ENCODE measurements at regions not wholly inside any gene's neighbourhood (a gene's known extent, or its start where the extent isn't known, plus 50 kb on each side); places are given as distances from the start of the nearest gene placed in this dataset.

DNA sequence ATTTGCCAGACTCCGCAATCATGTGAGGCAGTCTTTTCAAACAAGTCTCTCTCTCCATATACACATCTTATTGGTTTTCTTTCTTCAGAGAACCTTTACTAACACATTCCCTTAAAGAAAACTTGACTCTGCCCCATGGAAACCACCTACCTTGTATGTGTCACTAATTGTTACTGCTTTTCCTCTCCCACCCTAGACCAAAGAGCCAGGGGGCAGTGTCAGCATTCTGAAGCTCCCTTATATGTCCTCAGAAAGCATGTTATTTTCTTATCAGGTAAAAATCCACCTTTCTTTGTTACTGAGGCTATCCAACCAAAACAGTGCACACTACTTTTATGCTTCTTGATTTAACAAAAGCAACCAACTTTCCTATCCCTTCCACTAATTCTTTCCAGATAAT, 98.9 kb upstream of the SLC5A9 start:
- TF ChIP-seq, protein P1, sequence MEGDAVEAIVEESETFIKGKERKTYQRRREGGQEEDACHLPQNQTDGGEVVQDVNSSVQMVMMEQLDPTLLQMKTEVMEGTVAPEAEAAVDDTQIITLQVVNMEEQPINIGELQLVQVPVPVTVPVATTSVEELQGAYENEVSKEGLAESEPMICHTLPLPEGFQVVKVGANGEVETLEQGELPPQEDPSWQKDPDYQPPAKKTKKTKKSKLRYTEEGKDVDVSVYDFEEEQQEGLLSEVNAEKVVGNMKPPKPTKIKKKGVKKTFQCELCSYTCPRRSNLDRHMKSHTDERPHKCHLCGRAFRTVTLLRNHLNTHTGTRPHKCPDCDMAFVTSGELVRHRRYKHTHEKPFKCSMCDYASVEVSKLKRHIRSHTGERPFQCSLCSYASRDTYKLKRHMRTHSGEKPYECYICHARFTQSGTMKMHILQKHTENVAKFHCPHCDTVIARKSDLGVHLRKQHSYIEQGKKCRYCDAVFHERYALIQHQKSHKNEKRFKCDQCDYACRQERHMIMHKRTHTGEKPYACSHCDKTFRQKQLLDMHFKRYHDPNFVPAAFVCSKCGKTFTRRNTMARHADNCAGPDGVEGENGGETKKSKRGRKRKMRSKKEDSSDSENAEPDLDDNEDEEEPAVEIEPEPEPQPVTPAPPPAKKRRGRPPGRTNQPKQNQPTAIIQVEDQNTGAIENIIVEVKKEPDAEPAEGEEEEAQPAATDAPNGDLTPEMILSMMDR (IDR thresholded peaks at IDR 0.05) = no peak
- H3K9ac ChIP-seq = no peak overlapping the region
- no peak overlapping the region for H3K4me2 ChIP-seq (ENCODE audit: low read length)
- H3K27me3 ChIP-seq (ENCODE audit: control insufficient read depth, insufficient read depth, low read length) = no peaks in the 10 kb centered on the region
- no peaks in the 10 kb centered on the region for H3K79me2 ChIP-seq
- H3K9me3 ChIP-seq (ENCODE audit: control insufficient read depth, low read length) = no peaks in the 10 kb centered on the region
- H3K4me3 ChIP-seq (ENCODE audit: low read depth, low read length) = no peak overlapping the region
- no peaks in the 10 kb centered on the region for H3K36me3 ChIP-seq (ENCODE audit: control insufficient read depth, insufficient read depth, low read length)
- H3K4me1 ChIP-seq = no peaks in the 10 kb centered on the region
- H3K27ac ChIP-seq = no peak overlapping the region
- no peak overlapping the region for H2AFZ ChIP-seq

DNA sequence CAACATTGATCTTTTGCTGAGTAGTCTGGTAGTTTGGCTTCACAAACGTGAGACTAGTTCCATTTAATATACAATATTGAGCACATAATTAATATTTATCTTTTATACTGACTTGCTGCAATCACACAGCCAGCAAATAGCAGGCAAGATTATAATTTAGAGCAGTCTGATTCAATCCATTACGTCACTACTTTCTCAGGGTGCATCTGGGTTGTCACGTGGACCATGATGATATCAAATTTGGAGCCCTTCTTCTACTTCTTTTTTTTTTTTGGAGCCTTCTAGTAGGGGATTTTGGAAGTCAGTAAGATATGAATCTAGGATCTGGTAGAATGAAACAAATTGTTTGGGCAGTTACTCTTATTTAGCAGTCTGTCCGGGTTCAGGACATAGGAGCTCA, 100.6 kb upstream of the SLC5A9 start:
- H3K36me3 ChIP-seq (ENCODE audit: control insufficient read depth, insufficient read depth, low read length) = no peaks in the 10 kb centered on the region
- H3K9ac ChIP-seq = no peak overlapping the region
- TF ChIP-seq, protein P1 (IDR thresholded peaks at IDR 0.05) = no peak

DNA sequence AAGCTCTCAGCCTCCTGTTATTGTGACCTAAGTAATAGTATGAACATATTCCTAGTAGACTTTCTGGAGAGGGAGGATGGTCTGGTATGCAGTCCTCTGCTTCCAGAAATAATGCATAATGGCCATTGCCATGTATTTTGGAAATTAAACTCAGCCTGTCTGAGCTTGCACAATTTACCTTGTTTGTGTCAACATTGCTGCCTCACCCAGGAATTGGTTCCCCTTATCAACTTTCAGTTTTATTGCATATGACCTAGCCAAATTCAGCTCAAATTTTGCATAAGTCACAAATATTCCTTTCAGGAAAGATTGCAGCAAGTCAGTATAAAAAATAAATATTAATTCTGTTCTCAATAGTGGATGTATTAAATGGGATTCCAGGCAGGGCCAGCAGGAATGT, 101.9 kb upstream of the SLC5A9 start:
- Histone ChIP-seq H3K27me3 (ENCODE audit: control insufficient read depth, insufficient read depth, low read length) (no peaks in the 10 kb centered on the region), H3K36me3 (ENCODE audit: control insufficient read depth, insufficient read depth, low read length) (no peaks in the 10 kb centered on the region), H3K4me2 (ENCODE audit: low read length) (no peak overlapping the region), H3K9me3 (ENCODE audit: control insufficient read depth, low read length) (no peaks in the 10 kb centered on the region), H3K79me2 (no peaks in the 10 kb centered on the region), H3K27ac (no peak overlapping the region), H3K4me3 (ENCODE audit: low read depth, low read length) (no peak overlapping the region), H3K9ac (no peak overlapping the region), H2AFZ (no peak overlapping the region), H3K4me1 (no peaks in the 10 kb centered on the region)
- TF ChIP-seq, protein P1 (IDR thresholded peaks at IDR 0.05) = no peak

More for the DNA sequence above, 100.6 kb upstream of the SLC5A9 start:
- Histone ChIP-seq H3K4me1 (no peaks in the 10 kb centered on the region), H3K27me3 (ENCODE audit: control insufficient read depth, insufficient read depth, low read length) (no peaks in the 10 kb centered on the region), H3K9me3 (ENCODE audit: control insufficient read depth, low read length) (no peaks in the 10 kb centered on the region), H3K27ac (no peak overlapping the region), H3K4me2 (ENCODE audit: low read length) (no peak overlapping the region), H3K4me3 (ENCODE audit: low read depth, low read length) (no peak overlapping the region), H3K79me2 (no peaks in the 10 kb centered on the region), H2AFZ (no peak overlapping the region)

DNA sequence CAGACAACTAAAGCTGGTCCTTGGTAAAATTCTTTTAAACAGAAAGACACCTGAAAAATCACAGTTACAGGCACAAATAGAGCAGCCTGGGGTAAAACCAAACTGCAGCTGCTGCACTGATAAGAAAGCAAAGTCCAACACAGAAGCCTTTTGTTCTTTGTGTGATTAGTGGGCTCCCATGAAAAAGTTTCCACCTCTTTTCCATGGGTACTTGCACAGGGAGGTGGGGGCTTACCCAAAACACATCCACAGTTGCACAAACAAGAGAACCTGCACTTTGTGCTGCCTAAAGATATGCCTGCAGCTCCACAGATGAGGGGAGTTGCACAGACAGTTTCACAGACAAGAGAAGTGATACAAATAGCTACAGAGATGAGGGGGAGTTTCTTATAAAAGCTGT, 106.7 kb upstream of the SLC5A9 start:
- H3K36me3 ChIP-seq (ENCODE audit: control insufficient read depth, insufficient read depth, low read length) = no peaks in the 10 kb centered on the region
- H3K4me3 ChIP-seq (ENCODE audit: low read depth, low read length) = no peak overlapping the region
- H3K9ac ChIP-seq = no peak overlapping the region
- no peaks in the 10 kb centered on the region for H3K4me1 ChIP-seq
- H3K4me2 ChIP-seq (ENCODE audit: low read length) = no peak overlapping the region
- H3K9me3 ChIP-seq (ENCODE audit: control insufficient read depth, low read length) = no peaks in the 10 kb centered on the region
- no peaks in the 10 kb centered on the region for H3K27me3 ChIP-seq (ENCODE audit: control insufficient read depth, insufficient read depth, low read length)
- TF ChIP-seq, protein P1 (IDR thresholded peaks at IDR 0.05) = no peak
- no peaks in the 10 kb centered on the region for H3K79me2 ChIP-seq
- no peak overlapping the region for H3K27ac ChIP-seq
- H2AFZ ChIP-seq = no peak overlapping the region

DNA sequence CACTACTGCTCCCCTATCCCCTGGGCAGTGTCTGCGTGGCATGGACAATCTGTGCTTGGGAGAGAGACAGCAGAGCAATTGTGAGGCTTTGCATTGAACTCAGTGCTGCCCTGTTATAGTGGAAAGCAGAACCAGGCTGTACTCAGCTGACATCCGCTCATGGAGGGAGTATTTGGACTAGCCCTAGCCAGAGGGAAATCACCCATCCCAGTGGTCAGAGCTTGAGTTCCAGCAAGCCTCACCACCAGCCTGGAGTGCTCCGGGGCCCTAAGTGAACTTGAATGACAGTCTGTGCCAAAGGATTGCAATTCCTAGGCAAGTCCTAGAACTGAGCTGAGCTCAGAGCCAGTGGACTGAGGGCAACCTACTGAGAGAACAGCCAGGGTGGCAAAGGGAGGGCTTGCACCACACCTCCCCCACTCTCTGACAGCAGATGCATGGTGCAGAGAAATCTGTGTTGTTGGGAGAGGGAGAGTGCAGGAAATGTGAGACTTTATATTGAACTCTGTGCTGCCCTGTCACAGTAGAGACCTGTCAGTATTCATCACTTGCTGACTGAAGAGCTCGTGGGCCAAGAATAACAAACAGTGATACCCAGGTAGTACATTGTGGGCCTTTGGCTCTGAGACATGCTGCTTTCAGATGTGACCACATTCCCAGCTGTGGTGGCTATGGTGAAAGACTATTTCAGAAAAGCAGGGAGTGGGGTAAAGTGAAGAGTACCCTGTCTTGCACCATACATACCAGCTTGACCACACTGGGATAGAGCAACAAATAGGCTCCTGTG, 107.7 kb upstream of the SLC5A9 start:
- H2AFZ ChIP-seq = no peak overlapping the region
- TF ChIP-seq, protein P1 (IDR thresholded peaks at IDR 0.05) = no peak
- H3K4me2 ChIP-seq (ENCODE audit: low read length) = no peak overlapping the region
- no peak overlapping the region for H3K4me3 ChIP-seq (ENCODE audit: low read depth, low read length)
- no peaks in the 10 kb centered on the region for H3K9me3 ChIP-seq (ENCODE audit: control insufficient read depth, low read length)
- no peaks in the 10 kb centered on the region for H3K27me3 ChIP-seq (ENCODE audit: control insufficient read depth, insufficient read depth, low read length)
- no peaks in the 10 kb centered on the region for H3K4me1 ChIP-seq
- H3K27ac ChIP-seq = no peak overlapping the region
- H3K9ac ChIP-seq = no peak overlapping the region
- H3K36me3 ChIP-seq (ENCODE audit: control insufficient read depth, insufficient read depth, low read length) = no peaks in the 10 kb centered on the region
- H3K79me2 ChIP-seq = no peaks in the 10 kb centered on the region
